HG02759 (cell line): ENCODE measurements at regions not wholly inside any gene's neighbourhood (a gene's known extent, or its start where the extent isn't known, plus 50 kb on each side); places are given as distances from the start of the nearest gene placed in this dataset.

Experiments
- ATAC-seq: cut with Tn5 transposase; IDR thresholded peaks from one replicate; pipeline ENCODE4 v1.9.1; 2021; ENCODE audit warnings: mild to moderate bottlenecking, moderate library complexity; ENCODE audit not compliant: unreplicated experiment

DNA sequence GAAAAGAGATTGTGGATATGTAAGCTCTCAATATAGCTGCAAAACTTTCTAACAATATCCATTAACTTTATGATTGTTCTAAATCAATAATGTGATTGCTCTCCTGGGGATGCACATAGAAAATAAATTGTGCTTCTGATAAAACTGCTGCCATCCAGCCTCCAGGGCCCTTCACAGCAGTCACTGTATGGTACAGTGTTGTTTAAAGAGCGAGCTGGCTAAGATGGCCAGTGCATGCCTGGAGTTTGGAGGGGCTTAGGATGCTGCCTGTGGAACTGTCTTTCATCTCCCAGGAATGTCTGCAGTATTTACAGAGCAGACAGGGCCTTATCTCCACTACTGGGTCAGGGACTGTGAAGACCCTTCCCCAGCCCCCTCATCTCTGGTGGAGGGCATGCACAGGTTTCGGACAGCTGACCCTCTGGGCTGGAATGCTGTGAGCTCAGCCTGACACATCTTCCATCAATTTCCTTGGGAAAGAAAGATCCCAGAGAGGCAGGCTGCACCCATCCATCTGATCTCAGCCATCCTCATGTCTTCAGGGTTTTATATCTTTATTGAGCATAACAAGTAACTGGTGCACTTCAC is 137.0 kb downstream of the PLPP3 start:
- no peak for ATAC-seq

DNA sequence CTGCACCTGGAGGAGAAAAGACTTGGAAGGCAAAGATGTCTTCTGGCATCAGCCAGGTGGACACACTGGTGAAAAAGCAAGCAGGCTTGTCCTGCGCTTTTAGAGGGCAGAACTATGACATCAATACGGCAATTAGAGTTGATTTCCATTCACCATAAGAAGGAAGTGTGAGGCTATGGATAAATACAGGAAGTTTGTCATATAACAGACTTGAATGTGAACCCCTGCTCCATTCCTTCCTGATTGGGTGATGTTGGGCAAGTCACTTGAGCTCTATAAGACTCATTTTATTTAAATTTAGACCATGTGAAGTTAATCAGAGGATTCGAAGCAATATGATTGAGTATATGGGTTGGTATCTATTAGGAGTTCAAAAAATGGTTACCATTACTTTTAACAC is 137.8 kb downstream of the PLPP3 start:
- no peak for ATAC-seq

- ATAC-seq = no peak
Observed at GRCh38 chr1:56439610-56440264, 139.6 kb downstream of the PLPP3 start.

GRCh38 chr1:56438901-56439551 is 140.3 kb downstream of the PLPP3 start:
- no peak for ATAC-seq

DNA sequence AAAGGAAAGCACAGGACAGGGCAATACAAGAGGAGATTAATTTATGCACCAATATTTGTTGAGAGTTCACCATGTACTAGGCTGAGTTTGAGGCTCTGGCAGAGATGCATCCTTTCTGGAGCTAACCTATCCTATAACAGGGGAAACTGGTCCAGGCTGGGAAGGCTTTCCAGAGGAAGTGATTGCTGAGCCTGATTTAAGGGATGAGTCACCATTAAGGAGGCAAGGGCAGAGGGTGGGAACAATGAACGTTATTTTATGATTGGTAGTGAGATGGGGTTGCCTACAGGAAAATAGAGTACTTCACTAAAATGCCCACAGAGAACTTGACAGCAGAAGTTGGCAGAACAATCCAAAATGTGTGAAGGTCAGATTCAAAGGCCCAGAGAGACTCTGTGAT is 141.4 kb downstream of the PLPP3 start:
- ATAC-seq = no peak

DNA sequence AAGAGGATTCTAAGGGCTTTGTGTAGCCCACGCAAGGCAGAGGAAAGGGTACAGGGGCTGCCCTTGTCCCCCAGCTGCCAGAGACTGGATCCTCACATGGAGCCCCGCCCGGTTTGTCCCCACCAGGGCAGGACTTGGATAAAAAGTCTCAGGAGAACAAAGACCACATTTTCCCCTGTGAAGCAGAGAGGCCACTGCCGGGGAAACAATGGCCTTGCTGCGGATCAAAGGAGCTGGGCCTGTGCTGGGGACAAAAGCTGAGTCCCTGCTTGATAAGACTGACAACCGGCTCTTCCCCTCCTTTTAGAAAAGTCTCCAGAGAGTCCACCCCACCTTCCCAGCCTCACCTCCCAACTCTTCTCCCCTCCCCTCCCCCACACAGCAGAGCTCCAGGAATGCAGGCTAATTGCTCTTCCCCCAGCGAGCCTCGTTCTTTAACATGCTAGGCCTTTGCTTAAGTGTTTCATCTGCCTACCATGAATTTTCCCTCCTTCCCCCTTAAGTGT is 142.4 kb downstream of the PLPP3 start:
- ATAC-seq = no peak

GRCh38 chr1:56436296-56436695 is 143.1 kb downstream of the PLPP3 start:
- no peak for ATAC-seq

DNA sequence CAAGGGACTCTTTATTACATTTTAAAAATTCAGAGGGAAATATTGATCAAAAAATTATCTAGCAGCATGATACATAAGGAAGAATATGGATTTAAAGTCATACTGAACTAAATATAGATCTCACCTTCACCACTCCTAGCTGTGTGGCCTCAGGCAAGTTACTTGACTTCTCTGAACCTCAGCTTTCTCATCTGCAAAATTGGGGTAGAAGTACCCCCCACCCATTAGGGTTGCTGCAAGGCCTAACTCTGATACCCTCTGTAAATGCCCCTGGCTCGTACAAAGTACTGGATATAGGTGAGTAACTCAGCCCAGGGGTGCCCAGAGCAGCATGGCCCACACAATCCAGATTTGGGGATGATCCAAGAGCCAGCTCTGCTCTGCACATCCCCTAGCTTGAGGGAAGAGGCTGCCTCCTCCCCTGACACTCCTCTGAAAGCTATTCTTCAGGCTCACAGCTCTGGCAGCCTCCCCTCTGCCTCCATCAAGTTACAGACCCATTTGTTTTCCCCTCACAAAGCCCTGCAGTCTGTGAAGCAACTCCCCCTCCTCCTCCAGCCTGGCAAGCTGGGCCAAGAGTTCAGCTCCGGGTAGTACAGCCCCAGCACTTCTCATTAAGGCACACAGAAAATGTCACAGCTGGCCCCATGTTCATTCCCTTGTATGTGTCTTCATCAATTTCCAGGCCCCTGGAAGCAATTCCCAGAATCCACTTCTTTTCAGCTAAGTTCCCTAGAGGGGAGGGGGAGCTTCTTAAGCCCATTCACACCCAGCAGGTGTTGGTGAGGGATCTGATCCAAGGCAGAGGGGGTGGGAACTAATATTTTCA is 143.7 kb downstream of the PLPP3 start:
- no peak for ATAC-seq

DNA sequence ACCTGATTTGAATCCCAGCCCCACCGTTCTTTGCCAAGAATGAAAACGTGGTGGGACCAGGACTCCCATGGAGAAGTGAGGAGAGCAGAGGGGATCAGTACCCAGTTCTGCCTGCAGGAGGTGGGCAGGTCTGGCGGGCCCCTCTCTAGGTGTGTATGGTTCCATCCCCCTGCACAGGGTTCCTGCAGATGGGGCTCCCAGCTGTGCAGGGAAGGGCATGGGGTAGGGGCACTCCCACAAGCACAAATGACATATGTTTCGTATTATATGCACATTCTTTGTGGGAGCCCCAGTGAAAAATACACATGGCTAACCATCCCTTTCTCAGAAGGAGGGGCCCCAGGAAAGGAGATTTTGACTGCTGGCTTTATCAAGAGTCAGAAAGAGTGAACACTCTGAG is 144.6 kb downstream of the PLPP3 start:
- no peak for ATAC-seq

DNA sequence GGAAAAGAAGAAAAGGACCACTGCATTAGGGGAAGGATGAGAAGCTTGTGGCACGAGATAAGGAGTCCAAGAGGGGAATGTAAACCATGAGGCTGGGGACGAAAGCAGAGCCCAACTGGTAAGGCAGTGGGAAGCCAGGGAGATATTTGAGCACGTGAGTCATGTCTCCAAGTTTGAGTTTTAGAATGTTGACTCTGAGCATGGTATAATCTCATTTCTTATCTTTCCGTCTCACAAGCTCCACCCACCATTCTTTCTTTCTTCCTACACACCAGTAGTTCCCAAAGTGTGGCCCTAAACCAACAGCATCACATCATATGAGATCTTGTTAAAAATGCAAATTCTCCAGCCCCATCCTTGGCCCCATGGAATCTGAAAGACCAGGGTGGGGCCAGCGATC is 145.3 kb downstream of the PLPP3 start:
- no peak for ATAC-seq

GRCh38 chr1:56433056-56433577 is 146.2 kb downstream of the PLPP3 start:
- ATAC-seq = no peak

GRCh38 chr1:56432166-56432971 is 147.0 kb downstream of the PLPP3 start:
- ATAC-seq = no peak

DNA sequence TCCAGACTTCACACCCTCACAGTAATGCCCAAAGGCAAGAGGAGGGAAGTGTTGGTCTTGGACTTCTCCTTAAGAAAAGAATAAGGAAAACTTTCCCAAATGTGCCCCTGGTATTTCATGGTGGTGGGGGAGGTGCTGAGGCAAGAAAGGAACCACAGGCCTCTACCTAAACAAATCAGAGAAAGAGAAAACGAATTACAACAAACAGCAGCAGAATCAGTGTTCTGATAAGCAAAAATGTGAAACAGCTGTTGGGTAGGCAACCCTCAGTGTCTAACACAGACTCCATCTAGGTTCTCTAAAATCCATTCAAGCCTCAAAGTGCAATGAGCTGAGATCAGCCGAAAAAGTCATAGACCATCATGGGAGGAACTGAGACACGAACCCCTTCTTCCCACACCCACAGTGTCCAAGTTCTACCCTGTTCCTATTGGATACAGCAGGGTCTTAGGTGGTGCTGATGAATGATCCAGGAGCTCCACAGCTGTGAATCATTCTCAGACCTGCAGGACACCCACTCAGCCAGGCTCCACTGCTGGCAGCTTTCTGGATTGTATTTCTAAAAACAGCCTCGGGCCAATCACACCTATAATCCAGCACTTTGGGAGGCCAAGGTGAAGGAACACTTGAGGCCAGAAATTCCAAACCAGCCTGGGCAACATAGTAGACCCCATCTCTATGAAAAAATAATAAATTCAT is 149.1 kb downstream of the PLPP3 start:
- ATAC-seq = no peak

- no peak for ATAC-seq
Observed at GRCh38 chr1:56429288-56429687, 150.1 kb downstream of the PLPP3 start.

DNA sequence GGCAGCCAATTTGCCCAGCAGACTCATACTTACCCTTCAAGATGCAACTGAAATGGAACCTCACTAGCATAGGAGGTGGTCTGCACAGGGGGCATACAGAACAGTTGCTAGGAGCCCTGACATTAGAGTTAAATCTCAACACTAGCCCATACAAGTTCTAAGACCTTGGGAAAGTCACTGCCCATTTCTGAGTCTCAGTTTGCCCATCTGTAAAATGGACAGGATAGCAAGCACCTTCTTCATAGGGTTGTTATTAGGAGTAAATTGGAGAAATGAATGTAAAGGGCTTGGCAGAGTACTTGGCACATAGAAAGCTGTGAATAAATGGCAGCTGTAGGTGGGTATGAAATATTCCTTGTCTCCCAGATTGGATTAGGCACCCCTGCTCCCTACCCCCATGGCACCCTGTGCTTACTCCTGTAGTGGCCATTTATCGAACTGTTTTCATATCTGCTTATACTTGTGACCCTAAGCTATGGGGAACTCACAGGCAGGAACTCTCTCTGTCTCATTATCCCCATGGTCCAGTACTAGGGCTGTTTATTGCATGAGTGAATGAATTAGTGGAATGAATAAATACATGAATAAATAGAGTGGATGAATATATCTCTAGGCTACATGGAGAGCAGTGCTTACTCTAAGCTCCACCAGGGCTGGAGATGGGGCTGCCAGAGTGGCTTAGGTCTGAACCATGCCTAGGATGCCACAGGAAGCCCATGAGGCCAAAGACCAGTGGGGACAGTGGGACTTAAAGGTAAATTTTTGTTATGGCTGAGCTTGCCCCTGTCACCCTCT is 152.6 kb downstream of the PLPP3 start:
- no peak for ATAC-seq

- ATAC-seq = no peak
Observed at GRCh38 chr1:56425494-56426037, 153.8 kb downstream of the PLPP3 start.

DNA sequence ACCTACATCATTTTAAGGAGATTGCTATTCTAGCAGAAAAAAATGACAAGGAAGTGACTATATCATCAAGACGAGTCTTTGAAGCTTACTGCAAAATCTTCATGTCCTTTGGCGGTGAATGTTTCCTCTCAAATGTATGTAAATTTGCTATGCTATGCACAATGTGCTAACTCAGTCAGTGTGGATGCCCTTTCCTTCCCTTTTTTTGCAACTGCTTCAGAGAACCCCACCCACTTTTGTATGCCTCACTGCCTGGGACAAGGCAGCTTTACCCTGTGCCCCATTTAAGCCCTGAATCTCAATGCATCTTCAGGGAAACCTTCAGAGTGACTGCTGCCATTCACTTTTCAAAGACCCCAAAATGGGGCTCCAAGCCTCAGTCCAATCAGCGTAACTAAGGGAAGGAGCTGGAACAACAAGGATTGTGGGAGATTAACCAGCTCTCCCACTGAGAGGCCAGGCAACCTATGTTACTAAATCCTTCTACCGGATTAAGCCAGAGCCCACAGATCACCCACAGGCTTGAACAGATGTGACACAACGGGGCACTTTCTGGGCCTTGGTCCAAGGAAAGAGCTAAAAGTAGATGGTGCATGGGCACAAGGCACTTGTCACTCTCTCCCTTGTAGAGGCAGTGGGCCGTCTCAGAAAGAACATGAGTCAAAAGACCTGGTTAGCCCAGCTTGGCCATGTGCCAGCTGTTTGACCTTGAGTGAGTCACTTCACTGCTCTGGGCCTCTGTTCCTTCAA is 154.4 kb downstream of the PLPP3 start:
- ATAC-seq = no peak

GRCh38 chr1:56423716-56424115 is 155.6 kb downstream of the PLPP3 start:
- ATAC-seq = no peak
